ENCODE measurements at regions not wholly inside any gene's neighbourhood (a gene's known extent, or its start where the extent isn't known, plus 50 kb on each side); places are given as distances from the start of the nearest gene placed in this dataset.

GRCh38 chr10:52933748-52934147 lies 161.2 kb upstream of the MBL2 start:
- DNase-seq = no peak

GRCh38 chr10:52927678-52928077 lies 155.1 kb upstream of the MBL2 start:
- DNase-seq = no peak

GRCh38 chr10:52923520-52923919 lies 150.9 kb upstream of the MBL2 start:
- no peak for DNase-seq

- no peak for DNase-seq
Observed at GRCh38 chr10:52918714-52919305, 146.2 kb upstream of the MBL2 start.

DNA sequence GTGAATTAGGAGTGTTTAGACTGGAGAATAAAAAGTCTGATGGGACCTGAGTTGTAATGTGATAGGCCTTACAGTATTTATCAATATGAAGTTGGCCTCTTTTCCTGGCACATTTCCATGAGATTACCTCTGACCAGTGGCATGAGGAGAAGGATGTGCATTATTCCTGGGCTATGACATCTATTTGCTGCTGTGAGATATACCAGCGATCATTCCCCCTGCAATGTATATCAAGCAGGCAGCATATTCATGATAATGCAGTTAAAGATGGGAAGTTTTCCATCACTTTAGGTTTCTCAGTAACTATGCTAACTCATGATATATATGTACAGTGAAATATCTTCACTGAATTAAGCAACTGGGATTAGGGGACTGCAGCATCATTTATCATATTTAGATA lies 142.8 kb upstream of the MBL2 start:
- no peak for DNase-seq

GRCh38 chr10:52911163-52911562 lies 138.6 kb upstream of the MBL2 start:
- DNase-seq = no peak

DNA sequence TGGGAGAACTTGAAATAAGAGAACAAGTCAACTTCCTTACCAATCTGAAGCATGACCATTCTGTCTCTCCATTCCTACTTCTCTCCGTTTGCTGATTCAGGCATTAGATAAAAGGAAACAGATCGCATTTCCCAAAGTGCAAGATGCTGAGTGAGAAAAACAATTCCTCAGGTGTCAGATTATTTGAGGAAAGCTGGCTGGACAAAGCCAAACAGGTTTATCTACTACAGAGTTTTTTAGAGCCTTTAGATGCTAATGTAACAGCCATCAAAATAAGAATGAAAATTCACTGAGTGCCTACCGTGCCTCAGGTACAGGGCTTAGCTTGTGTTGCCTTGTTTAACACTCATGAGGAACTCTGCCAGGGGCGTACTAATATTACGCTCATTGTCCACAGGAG lies 135.9 kb upstream of the MBL2 start:
- DNase-seq = no peak

GRCh38 chr10:52906046-52906445 lies 133.5 kb upstream of the MBL2 start:
- no peak for DNase-seq

GRCh38 chr10:52903397-52903938 lies 130.9 kb upstream of the MBL2 start:
- DNase-seq = no peak

GRCh38 chr10:52900593-52900992 lies 128.0 kb upstream of the MBL2 start:
- DNase-seq = no peak

- no peak for DNase-seq
Observed at GRCh38 chr10:52897162-52897561, 124.6 kb upstream of the MBL2 start.

DNA sequence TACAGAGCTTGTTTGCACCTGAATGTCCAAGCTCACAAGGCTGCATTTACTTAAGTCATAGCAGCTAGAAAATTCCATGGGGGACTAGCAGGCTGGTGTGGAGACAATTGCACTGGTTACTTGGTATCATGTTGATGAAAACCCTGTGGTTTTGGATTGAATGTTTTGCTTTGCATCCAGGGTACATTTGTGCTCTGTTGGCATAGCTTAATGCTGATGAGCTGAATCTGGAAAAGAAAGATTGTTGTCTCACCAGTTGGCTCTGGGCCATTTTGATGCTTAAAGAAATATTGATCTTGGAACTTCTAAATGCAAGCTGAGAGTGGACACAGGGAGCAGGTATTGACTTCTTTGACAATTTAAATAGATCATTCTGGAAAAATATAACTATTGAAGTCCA lies 122.5 kb upstream of the MBL2 start:
- DNase-seq = no peak

GRCh38 chr10:52890281-52890680 lies 117.7 kb upstream of the MBL2 start:
- no peak for DNase-seq

GRCh38 chr10:52889611-52890010 lies 117.0 kb upstream of the MBL2 start:
- no peak for DNase-seq

- DNase-seq = no peak
Observed at GRCh38 chr10:52883996-52884871, 111.7 kb upstream of the MBL2 start.

DNA sequence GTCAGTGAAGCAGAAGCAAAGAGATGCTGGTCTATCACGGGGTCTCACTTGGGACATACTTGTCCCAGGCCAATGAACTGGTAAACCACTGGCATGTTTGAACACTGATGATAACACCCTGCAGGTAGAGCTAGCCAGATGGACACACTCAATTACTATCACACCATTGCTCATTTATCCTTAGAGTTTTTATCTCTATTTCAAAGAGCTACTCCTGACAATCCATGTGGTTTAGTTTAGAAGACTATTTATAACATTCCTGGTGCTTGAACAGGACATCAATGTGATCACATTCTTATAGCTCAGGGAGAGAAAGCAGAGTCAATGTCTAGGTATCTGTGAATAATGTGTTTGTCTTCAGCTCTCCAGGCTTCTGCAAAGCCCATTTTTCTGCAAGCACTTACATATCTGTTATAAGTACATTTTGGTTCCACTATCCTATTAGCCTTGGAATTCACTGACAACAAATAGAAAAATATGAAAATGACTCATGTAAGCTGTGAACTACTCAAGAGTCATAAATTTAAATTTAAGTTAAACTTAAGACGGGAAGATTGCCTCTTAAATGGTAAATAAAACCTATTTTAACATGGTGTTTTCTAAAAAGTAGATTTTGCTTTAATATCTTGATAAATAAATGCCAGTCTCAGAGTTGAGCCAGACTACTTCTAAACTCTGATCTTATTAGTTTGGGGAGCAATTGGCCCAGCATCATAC lies 106.7 kb upstream of the MBL2 start:
- no peak for DNase-seq

- no peak for DNase-seq
Observed at GRCh38 chr10:52877451-52877850, 104.9 kb upstream of the MBL2 start.

DNA sequence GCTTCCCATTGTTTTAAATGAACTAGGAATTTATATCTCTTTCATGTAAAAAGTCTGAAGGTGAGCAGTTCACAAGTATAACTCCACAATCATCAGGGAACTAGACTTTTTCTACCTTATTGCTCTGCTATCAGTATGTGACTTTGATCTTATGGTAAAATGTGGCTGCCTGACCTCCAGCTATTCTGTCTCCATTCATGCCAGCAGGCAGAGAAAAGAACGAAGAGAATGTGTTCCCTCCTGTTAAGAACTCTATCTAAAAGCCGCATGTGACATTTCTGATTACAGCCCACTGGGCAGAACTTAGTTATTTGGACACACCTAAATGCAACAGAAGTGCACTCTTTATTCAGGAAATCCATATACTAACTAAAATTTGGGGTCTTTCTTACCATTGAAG lies 102.8 kb upstream of the MBL2 start:
- DNase-seq = no peak

DNA sequence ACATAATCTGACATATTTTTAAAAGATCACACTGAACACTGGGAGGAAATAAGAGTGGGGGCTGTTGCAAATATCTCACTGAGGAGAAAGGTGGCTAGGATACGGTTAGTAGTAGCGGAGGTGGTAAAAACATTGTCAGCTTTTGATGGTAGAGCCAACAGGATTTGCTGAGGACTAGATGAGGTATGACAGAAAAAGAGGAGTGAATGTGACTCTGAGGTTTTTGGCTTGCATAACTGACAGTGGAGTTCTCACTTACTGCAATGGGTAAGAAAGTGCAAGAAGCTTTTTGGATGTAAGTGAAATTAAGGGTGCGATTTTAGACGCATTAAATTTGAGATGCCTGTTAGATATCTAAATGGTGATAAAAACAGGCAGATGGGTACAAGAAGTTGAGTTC lies 102.0 kb upstream of the MBL2 start:
- DNase-seq = no peak

DNA sequence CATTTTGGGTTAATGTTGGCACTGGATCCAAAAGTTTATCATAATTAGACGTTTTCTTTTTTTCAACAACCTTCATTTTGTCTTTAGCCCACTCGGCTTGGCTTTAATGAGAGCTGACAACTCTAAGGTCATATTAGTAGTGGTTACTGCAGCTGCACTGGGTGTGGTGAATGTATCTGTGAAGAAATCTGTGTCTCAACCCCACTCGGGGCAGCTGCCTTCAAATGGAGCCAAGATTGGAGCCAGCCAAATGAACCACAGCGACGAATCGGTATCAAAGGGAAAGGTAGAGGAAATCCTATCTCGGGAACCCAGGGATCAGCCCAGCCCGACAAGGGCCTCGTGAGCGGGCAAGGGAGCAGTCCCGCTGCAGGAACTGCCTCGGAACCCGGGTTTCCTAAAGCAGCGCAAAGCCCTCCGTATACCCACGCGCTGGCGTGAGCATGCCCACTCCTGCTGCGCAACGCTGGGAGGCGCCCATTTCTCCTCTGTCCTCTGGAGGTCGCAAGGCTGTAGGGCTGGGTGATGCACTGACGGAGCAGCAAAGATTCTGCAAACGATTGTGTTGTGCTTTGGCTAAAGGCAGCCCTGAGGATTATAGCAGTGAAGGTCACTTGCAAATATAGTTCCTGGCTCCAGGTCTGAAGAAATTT lies 98.7 kb upstream of the MBL2 start:
- no peak for DNase-seq

GRCh38 chr10:52870562-52870961 lies 98.0 kb upstream of the MBL2 start:
- DNase-seq = no peak

DNA sequence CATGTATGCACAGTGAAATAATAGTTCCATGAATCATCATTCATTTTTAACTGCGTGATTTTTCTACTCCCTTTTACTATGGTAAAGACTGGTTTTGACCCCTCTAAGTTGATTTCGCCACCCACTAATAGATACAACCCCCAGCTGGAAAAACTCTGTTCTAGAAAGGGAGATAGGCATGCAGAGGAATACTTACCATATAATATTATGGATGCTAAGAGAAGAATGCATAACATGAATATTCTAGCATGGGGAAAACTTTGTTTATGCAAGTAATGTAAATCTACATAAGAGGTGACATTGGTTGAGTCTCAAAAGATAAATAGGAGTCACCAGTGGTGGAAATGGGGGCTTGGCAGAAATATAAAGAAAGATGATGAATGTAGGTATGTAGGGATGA lies 97.3 kb upstream of the MBL2 start:
- DNase-seq = no peak

DNA sequence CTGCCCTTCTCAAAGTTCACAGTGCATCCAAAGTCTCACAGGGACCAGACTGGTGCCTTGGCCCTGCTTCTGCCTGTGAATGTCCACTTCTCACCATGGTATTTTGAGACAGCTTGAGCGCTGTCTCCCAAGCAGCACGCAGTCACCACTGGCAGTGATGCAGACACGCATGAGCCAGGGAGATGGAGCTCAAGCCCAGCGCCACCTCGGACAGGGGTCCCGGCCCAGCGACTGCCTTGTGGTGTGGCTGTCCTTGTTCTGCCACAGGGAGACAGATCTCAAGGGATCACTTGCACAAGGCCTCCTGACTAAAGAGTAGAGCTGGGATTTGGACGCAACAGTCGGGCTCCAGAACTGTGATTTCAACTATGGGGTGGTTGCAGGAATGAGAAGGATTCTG lies 92.6 kb upstream of the MBL2 start:
- DNase-seq = no peak

Data from CD4-positive, alpha-beta T cell treated with Interleukin-4 for 1 hour (primary cell).